Heart right ventricle (tissue), 16 donors: ENCODE measurements at regions not wholly inside any gene's neighbourhood (a gene's known extent, or its start where the extent isn't known, plus 50 kb on each side); places are given as distances from the start of the nearest gene placed in this dataset.

Experiments used
- ATAC-seq, 8 donors: fragments of 200-7000 bp; cut with Tn5 transposase; one replicate each; pipeline ENCODE4 v1.9.1; 2020; ENCODE audit warnings: mild to moderate bottlenecking in 8 of 8, moderate library complexity in 8 of 8, moderate number of reproducible peaks in 1 of 8
- DNase-seq, 2 donors: peaks; one replicate each; pipeline ENCODE4 v3.0.0-alpha.2; 2020
- H3K27ac ChIP-seq, 10 donors: fragments of 200-600 bp; sonication (generic) in 2 of 10; one replicate each; pipeline versions ENCODE4 v1.5.0 to v1.8.0; 2020 to 2022; ENCODE audit warnings: mild to moderate bottlenecking in 3 of 10
- H3K27me3 ChIP-seq, 7 donors: fragments of 200-600 bp; one replicate each; pipeline ENCODE4 v1.8.0; 2021 to 2022; ENCODE audit warnings: mild to moderate bottlenecking in 2 of 7
- H3K36me3 ChIP-seq, 9 donors: fragments of 200-600 bp; sonication (generic) in 1 of 9; one replicate each; pipeline versions ENCODE4 v1.5.0 to v1.8.0; 2020 to 2022; ENCODE audit warnings: mild to moderate bottlenecking in 2 of 9
- H3K4me1 ChIP-seq, 9 donors: fragments of 200-600 bp; sonication (generic) in 1 of 9; one replicate each; pipeline versions ENCODE4 v1.5.0 to v1.8.0; 2020 to 2022; ENCODE audit warnings: mild to moderate bottlenecking in 4 of 9
- H3K4me3 ChIP-seq, 10 donors: fragments of 200-600 bp; sonication (generic) in 2 of 10; one replicate each; pipeline versions ENCODE4 v1.5.0 to v1.8.0; 2020 to 2022; ENCODE audit warnings: mild to moderate bottlenecking in 7 of 10, moderate library complexity in 2 of 10
- H3K9me3 ChIP-seq, 11 donors: fragments of 200-600 bp in 10 of 11; sonication (generic) in 2 of 11; one replicate each; pipeline versions ENCODE4 v1.5.0 to v1.8.0; 2013 to 2022; ENCODE audit warnings: mild to moderate bottlenecking in 2 of 11, control low read depth in 1 of 11, moderate library complexity in 1 of 11
- CTCF ChIP-seq, 9 donors: fragments of 200-600 bp; sonication (generic) in 2 of 9; IDR thresholded peaks; one replicate each; pipeline versions ENCODE4 v1.5.0 to v1.8.0; 2021 to 2022; ENCODE audit warnings: antibody characterized with exemption in 9 of 9, mild to moderate bottlenecking in 5 of 9, moderate library complexity in 1 of 9
- WGBS, 2 donors: extraction: QIAGEN DNeasy Blood & Tissue Kit; methylation state at CpG; one replicate each; pipeline ENCODE4 v1.1.7; 2013; ENCODE audit warnings: inconsistent platforms in 1 of 2; 5-methylcytosine and 5-hydroxymethylcytosine counted together
- intact Hi-C, 10 donors: fragments of 100-400 bp; cut with DNase I; formaldehyde crosslinking; loops; one replicate each; pipeline versions ENCODE4 v1.11.1 to v1.14.2; 2022
- donor health status: Arrhythmogenic right ventricular cardiomyopathy.
- donor health status: ischemic (EF 13 %, LVEDD 7.1; RV severe dilation, severe dysfunction).
- donor health status: healthy with polysubstance abuse.
- donor health status: DM: no; HTN: yes; CAD: no.
- donor health status: DM: no; HTN: no; CAD: no.
- donor health status: ischemic (EF 25% LVEDD 6.9; RV normal size, moderate dysfunction).
- donor health status: ischemic (EF 25% LVEDD 5.7; RV mildly dilated, moderate dysfunction).
- donor health status: healthy.
- donor health status: DM: yes; HTN: yes; CAD: no.
- donor health status: Ischemic cardiomyopathy.
- donor health status: ischemic (EF 35%, LVEDD 5.7; RV mildly dilated, moderate dysfunction).
- donor health status: nonischemic (EF 11% LVEDD 7.7; RV severe dilation, severe dysfunction).
- donor health status: DM: yes; HTN: yes; CAD: no.
- donor health status: PGD.
- donor health status: ischemic (EF 29% LVEDD 5.4; RV normal size, mild dysfunction).
- donor health status: nonischemic (EF 23%, LVEDD 6.1; RV moderate dilation, normal function).

GRCh38 chr16:27701381-27701780 is 151.4 kb downstream of the KATNIP start:
- H3K27ac ChIP-seq, result peak overlapping the region in 7 of 10 donors; percentile 24 to 77 (median 65)
- 89 to 93% methylated on average over 8 of the region's 8 CpGs for WGBS, 2 donors
- H3K4me1 ChIP-seq, result peaks cover 0 to 7% (median 0%) of the 10 kb centered on the region in 9 donors
- ATAC-seq (peak in 2 of 8 donors; percentile 10 to 25), DNase-seq (no peak)
- H3K9me3 ChIP-seq, result peaks cover 0 to 3% (median 0%) of the 10 kb centered on the region in 11 donors
- no peaks in the 10 kb centered on the region for H3K27me3 ChIP-seq
- H3K4me3 ChIP-seq, result no peak overlapping the region
- H3K36me3 ChIP-seq, result peaks cover 0 to 67% (median 10%) of the 10 kb centered on the region in 9 donors
- no peak for TF ChIP-seq CTCF (IDR thresholded peaks at IDR 0.05)
- intact Hi-C loops, result loop anchor here in 1 of 10 donors (5.0 kb wide), 1 partner anchor 51 kb away; no protein-coding TSS in a partner anchor

- Histone ChIP-seq H3K27ac (no peak overlapping the region), H3K4me3 (no peak overlapping the region), H3K27me3 (no peaks in the 10 kb centered on the region), H3K9me3 (no peaks in the 10 kb centered on the region), H3K36me3 (peaks cover 0 to 74% (median 10%) of the 10 kb centered on the region in 9 donors), H3K4me1 (peaks cover 0 to 7% (median 0%) of the 10 kb centered on the region in 9 donors)
- intact Hi-C loops, result loop anchor here in 1 of 10 donors (5.0 kb wide), 1 partner anchor 49 kb away; no protein-coding TSS in a partner anchor
- ATAC-seq, result no peak
- 94 to 97% methylated on average over 6 of the region's 6 CpGs for WGBS, 2 donors
- DNase-seq, result no peak
- TF ChIP-seq CTCF (IDR thresholded peaks at IDR 0.05), result no peak
Observed at GRCh38 chr16:27703121-27703520, 153.2 kb downstream of the KATNIP start.

- peaks cover 0 to 74% (median 6%) of the 10 kb centered on the region in 9 donors for H3K36me3 ChIP-seq
- ATAC-seq (no peak), DNase-seq (no peak)
- TF ChIP-seq CTCF (IDR thresholded peaks at IDR 0.05), result no peak
- H3K9me3 ChIP-seq, result no peaks in the 10 kb centered on the region
- whole genome bisulfite sequencing, 2 donors, result 61 to 69% methylated on average over 5 of the region's 5 CpGs
- no peaks in the 10 kb centered on the region for H3K27me3 ChIP-seq
- peaks cover 0 to 7% (median 0%) of the 10 kb centered on the region in 9 donors for H3K4me1 ChIP-seq
- no peak overlapping the region for H3K4me3 ChIP-seq
- H3K27ac ChIP-seq, result no peak overlapping the region
- intact Hi-C loops, result loop anchor here in 1 of 10 donors (5.0 kb wide), 1 partner anchor 49 kb away; no protein-coding TSS in a partner anchor
Observed at GRCh38 chr16:27703545-27703944, 153.6 kb downstream of the KATNIP start.

GRCh38 chr16:27704252-27704651 is 154.3 kb downstream of the KATNIP start:
- peaks cover 0 to 74% (median 4%) of the 10 kb centered on the region in 9 donors for H3K36me3 ChIP-seq
- H3K27ac ChIP-seq, result no peak overlapping the region
- peaks cover 0 to 7% (median 0%) of the 10 kb centered on the region in 9 donors for H3K4me1 ChIP-seq
- H3K4me3 ChIP-seq, result no peak overlapping the region
- no peaks in the 10 kb centered on the region for H3K27me3 ChIP-seq
- intact Hi-C loops, result loop anchor here in 1 of 10 donors (5.0 kb wide), 1 partner anchor 48 kb away; no protein-coding TSS in a partner anchor
- no peak for ATAC-seq
- H3K9me3 ChIP-seq, result no peaks in the 10 kb centered on the region
- no peak for DNase-seq
- TF ChIP-seq CTCF (IDR thresholded peaks at IDR 0.05), result no peak
- WGBS, 2 donors, result 73 to 75% methylated on average over 4 of the region's 4 CpGs
